HG03571 (cell line): ENCODE measurements at regions not wholly inside any gene's neighbourhood (a gene's known extent, or its start where the extent isn't known, plus 50 kb on each side); places are given as distances from the start of the nearest gene placed in this dataset.
"Not testable (repeated sequence)": the region's sequence is repeated elsewhere in the genome, so short reads cannot be mapped to it uniquely, and the experiment has no call there.

Source experiments
- ATAC-seq: cut with Tn5 transposase; IDR thresholded peaks from one replicate; pipeline ENCODE4 v1.9.1; 2021; ENCODE audit not compliant: unreplicated experiment

GRCh38 chr10:80741278-80741677 lies 203.6 kb downstream of the SH2D4B start:
- no peak for ATAC-seq

- no peak for ATAC-seq
Observed at GRCh38 chr10:80750268-80750667, 212.6 kb downstream of the SH2D4B start.

DNA sequence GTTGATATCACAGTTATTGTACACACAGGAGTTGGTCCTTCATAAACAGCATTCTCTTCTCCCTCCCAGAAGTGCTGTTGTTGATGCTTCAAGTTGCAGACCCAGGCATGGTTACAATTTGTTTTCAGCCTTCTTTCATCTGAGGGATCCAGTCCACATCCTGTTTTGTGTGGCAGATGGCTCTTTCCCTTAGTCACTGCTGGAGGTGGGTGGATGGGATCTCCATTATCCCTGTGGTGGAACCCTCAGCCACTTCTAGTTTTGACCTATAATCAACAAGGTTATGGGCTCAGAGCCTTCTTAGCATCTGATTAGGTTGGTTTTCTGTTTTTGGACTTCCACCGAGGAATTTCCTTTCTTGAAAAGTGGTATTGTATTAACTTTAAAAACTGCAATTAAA lies 214.2 kb downstream of the SH2D4B start:
- ATAC-seq = no peak

DNA sequence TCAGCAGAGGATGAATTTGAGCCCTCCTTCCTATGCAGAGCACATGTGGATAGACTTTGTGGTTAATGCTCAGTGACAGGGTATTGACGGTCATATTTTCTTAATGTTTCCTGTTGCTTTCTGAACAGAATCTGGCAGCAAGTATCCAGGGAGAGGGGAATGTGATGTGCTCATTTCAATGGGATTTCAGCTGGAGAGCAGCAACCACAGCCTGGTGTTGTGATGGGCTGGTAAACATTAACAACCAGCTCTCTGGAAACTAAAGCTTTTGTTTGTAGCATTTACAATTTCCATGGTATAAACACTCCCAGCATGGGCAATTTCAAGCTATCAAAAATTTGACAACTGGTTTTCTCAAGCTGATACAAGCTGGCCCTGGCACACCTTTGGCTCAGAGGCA lies 215.9 kb downstream of the SH2D4B start:
- ATAC-seq = no peak

DNA sequence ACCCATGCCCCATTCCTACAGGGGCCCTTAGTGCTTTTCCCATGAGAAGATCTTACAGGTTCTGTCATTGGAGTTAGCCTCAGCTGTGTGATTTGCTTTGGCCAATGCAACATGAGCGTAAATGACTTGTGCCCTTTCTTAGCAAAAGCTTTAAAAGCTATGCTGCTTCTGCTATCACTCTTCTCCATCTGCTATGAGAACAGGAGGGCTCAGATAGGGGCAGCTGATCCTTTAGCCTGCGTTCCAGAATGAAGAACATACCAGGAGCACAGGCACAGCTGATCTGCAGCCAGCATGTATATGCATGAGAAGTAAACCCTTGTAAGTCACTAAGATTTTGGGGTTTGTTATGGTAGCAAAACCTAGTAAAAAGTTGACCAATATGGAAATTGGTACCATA lies 218.2 kb downstream of the SH2D4B start:
- no peak for ATAC-seq

GRCh38 chr10:80759693-80760092 lies 222.0 kb downstream of the SH2D4B start:
- ATAC-seq = no peak

DNA sequence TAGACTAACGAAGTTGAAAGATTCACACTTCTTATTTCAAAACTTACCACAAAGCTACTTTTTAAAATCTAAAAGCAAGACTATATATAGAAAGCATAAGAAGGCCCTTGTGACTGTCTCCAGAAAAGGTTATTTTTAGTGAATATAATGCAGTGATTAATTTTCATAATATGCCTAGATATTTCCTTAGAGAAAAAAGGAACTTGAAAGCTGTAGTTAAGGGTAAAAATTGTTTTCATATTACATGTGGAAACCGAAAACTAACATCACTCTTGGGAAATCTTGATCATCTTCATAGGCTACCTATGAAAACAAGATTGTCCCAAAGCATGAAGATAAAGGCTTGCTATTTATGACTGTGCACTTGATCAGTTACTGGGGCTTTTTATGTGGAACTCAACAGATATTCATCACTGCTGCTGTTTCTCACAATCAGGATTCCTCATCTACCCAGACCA lies 223.2 kb downstream of the SH2D4B start:
- ATAC-seq = no peak

GRCh38 chr10:80767963-80768362 lies 230.3 kb downstream of the SH2D4B start:
- ATAC-seq = no peak

- no peak for ATAC-seq
Observed at GRCh38 chr10:80769700-80770160, 232.0 kb downstream of the SH2D4B start.

GRCh38 chr10:80770239-80770638 lies 232.5 kb downstream of the SH2D4B start:
- ATAC-seq = no peak

DNA sequence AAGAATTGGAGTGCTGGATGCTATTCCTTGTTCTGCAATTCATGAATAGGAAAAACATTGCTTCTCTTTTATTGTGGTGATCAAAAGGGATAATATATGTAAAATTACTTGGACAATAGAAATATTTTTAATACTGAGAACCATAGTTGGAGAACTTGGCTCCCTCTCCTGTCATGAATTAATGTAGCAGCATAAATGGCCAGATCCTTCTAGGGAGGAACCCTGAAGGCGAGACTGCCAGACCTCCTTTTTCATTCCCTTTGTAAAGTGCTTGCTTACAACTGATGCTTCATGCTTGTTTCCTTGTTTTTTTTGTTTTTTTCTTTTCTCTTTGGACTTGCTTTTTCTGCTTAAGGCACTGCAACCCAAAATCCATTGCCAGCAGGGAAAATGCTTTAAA lies 233.6 kb downstream of the SH2D4B start:
- ATAC-seq = no peak

DNA sequence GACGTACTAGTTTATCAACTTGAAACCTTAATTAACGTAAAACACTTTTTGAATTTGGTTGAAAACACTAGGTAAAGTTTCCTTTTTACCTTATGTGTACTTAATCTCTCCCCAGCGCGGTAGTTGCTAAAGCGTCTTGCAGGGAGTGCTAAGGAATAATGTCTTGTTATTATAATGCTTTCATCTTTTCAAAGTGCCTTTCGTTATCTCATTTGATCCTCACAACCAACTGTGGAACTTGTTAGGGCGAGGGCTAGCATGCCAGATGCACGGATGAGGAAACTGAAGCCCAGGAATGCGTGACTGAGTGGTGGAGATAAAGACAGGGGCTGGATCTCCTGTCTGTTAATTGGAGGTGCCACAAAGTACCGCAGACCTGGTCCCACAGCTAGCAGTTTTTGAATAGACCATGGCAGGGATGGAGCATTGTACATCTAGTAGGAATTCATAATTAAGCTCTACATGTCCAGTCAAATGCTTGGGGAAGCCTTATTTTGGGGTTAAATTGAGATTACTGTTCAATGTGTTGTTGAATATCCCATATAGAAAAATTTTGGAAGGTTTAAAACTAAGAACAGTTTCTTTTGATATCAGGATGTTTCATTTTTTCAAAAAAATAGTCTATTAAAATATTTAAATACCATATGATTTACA lies 234.3 kb downstream of the SH2D4B start:
- no peak for ATAC-seq

GRCh38 chr10:80772596-80772995 lies 234.9 kb downstream of the SH2D4B start:
- no peak for ATAC-seq

- ATAC-seq = no peak
Observed at GRCh38 chr10:80784695-80785094, 247.0 kb downstream of the SH2D4B start.

DNA sequence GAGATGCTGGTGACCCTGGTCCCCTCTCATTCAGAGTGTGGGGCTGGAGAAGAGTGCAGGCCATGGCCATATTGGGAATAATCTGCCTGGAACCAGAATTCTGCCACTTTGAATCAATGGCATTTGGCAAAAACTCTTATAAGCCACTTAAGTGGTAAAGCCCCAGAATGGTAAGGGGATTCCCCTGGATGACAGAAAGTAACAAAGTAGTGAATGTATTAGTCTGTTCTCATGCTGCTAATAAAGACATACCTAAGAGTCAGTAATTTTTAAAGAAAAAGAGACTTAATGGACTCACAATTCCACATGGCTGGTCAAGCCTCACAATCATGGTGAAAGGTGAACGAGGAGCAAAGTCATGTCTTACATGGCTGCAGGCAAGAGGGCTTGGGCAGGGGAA lies 248.6 kb downstream of the SH2D4B start:
- ATAC-seq = no peak

DNA sequence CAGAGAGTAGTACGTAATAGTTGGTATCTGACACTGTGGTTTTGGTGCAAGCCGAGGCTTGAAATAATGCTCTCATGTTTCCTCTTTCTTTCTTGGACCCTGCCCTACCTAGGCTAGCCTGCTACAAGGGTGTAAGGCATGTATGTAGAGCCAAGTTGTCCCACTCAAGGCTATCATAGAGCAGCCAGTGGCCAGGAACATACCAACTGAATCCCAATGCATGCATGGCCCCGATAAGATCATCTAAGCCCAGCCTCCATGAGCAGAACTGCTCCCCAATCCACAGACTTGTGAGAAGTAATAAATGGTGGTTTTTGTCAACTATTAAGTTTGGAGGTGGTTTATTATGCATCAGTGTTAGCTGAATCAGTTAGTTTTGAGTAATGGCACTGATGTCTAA lies 250.2 kb downstream of the SH2D4B start:
- ATAC-seq = no peak

DNA sequence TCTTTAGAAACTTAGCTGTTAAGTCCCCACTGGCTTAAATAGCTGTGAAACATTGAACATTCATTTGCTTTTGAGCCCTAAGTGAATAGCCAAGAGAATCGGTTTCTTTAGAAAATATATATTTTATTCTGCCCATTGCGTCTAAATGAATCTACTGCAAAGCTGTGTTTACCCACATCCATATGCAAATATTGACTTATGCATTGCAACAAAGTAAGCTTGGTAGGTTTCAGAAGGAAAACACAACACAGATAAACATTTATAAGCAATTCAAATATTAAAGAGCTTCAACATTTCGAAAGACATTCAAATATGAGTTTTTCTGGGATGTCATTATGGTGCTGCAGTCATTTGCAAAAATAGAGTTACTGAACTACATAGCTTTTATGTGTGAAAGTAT lies 257.3 kb downstream of the SH2D4B start:
- no peak for ATAC-seq

GRCh38 chr10:80805343-80806020 lies 267.8 kb downstream of the SH2D4B start:
- no peak for ATAC-seq

GRCh38 chr10:80814147-80814652 lies 276.5 kb downstream of the SH2D4B start:
- no peak for ATAC-seq

- ATAC-seq = no peak
Observed at GRCh38 chr10:80829151-80829550, 291.4 kb downstream of the SH2D4B start.

- ATAC-seq = no peak
Observed at GRCh38 chr10:80829562-80829961, 291.9 kb downstream of the SH2D4B start.

DNA sequence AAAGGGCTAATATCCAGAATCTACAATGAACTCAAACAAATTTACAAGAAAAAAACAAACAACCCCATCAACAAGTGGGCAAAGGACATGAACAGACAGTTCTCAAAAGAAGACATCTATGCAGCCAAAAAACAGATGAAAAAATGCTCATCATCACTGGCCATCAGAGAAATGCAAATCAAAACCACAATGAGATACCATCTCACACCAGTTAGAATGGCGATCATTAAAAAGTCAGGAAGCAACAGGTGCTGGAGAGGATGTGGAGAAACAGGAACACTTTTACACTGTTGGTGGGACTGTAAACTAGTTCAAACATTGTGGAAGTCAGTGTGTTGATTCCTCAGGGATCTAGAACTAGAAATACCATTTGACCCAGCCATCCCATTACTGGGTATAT lies 295.0 kb downstream of the SH2D4B start:
- not testable (repeated sequence) for ATAC-seq
